ENCODE measurements at regions not wholly inside any gene's neighbourhood (a gene's known extent, or its start where the extent isn't known, plus 50 kb on each side); places are given as distances from the start of the nearest gene placed in this dataset.

GRCh38 chr1:22326372-22326915, 125.2 kb upstream of the ZBTB40 start:
- no peaks in the 10 kb centered on the region for H3K9me3 ChIP-seq (ENCODE audit: insufficient read depth, low read depth)
- no peaks in the 10 kb centered on the region for H3K9me2 ChIP-seq (ENCODE audit: insufficient read depth)
- H3F3A ChIP-seq (ENCODE audit: insufficient read depth, low read depth) = no peaks in the 10 kb centered on the region
- ChIA-PET CTCF (no interaction called here), POLR2A (ENCODE audit: unreplicated experiment) (no interaction called here)
- no peaks in the 10 kb centered on the region for H3K36me3 ChIP-seq (ENCODE audit: low read depth)
- TF ChIP-seq CTCF (conservative IDR thresholded peaks at IDR 0.05) = no peak
- TF ChIP-seq EZH2 (IDR thresholded peaks at IDR 0.05; ENCODE audit: low read depth) = no peak
- intact Hi-C loops (cut with micrococcal nuclease; ENCODE audit: unreplicated experiment) = no loop called here
- no TSS peak for BruUV-seq (replicated peaks)
- no peaks in the 10 kb centered on the region for H3K79me2 ChIP-seq (ENCODE audit: low read depth)
- no peaks in the 10 kb centered on the region for H4K20me1 ChIP-seq (ENCODE audit: insufficient read depth)
- no peak overlapping the region for H2AFZ ChIP-seq
- DNase-seq = no peak
- H3K27ac ChIP-seq = no peak overlapping the region
- H3K4me1 ChIP-seq (replicated peaks; ENCODE audit: insufficient read depth) = no peaks in the 10 kb centered on the region
- H3K4me2 ChIP-seq = no peak overlapping the region
- H3K4me3 ChIP-seq = no peak overlapping the region
- H3K27me3 ChIP-seq (ENCODE audit: insufficient read depth, low read depth) = no peaks in the 10 kb centered on the region

- no peaks in the 10 kb centered on the region for H3K9me3 ChIP-seq (ENCODE audit: insufficient read depth, low read depth)
- H3K4me2 ChIP-seq = no peak overlapping the region
- no peak overlapping the region for H3K4me3 ChIP-seq
- no TSS peak for BruUV-seq (replicated peaks)
- no peak overlapping the region for H2AFZ ChIP-seq
- DNase-seq = no peak
- no peaks in the 10 kb centered on the region for H3K4me1 ChIP-seq (replicated peaks; ENCODE audit: insufficient read depth)
- H3K9me2 ChIP-seq (ENCODE audit: insufficient read depth) = no peaks in the 10 kb centered on the region
- H3K79me2 ChIP-seq (ENCODE audit: low read depth) = no peaks in the 10 kb centered on the region
- no peaks in the 10 kb centered on the region for H3F3A ChIP-seq (ENCODE audit: insufficient read depth, low read depth)
- intact Hi-C loops (cut with micrococcal nuclease; ENCODE audit: unreplicated experiment) = no loop called here
- H3K27me3 ChIP-seq (ENCODE audit: insufficient read depth, low read depth) = no peaks in the 10 kb centered on the region
- H4K20me1 ChIP-seq (ENCODE audit: insufficient read depth) = no peaks in the 10 kb centered on the region
- no peaks in the 10 kb centered on the region for H3K36me3 ChIP-seq (ENCODE audit: low read depth)
- no peak for TF ChIP-seq CTCF (conservative IDR thresholded peaks at IDR 0.05)
- ChIA-PET POLR2A (ENCODE audit: unreplicated experiment) (no interaction called here), CTCF (no interaction called here)
- H3K27ac ChIP-seq = no peak overlapping the region
Measured at GRCh38 chr1:22326931-22327330, 124.7 kb upstream of the ZBTB40 start.

- CTCF ChIA-PET = no interaction called here
- Histone ChIP-seq H3K4me2 (no peak overlapping the region), H3K36me3 (ENCODE audit: low read depth) (no peaks in the 10 kb centered on the region), H3K79me2 (ENCODE audit: low read depth) (no peaks in the 10 kb centered on the region), H3K4me3 (no peak overlapping the region), H3K9me2 (ENCODE audit: insufficient read depth) (no peaks in the 10 kb centered on the region), H4K20me1 (ENCODE audit: insufficient read depth) (no peaks in the 10 kb centered on the region), H3K27me3 (ENCODE audit: insufficient read depth, low read depth) (no peaks in the 10 kb centered on the region), H3F3A (ENCODE audit: insufficient read depth, low read depth) (no peaks in the 10 kb centered on the region), H2AFZ (no peak overlapping the region), H3K4me1 (replicated peaks; ENCODE audit: insufficient read depth) (no peaks in the 10 kb centered on the region), H3K9me3 (ENCODE audit: insufficient read depth, low read depth) (no peaks in the 10 kb centered on the region), H3K27ac (no peak overlapping the region)
- no peak for TF ChIP-seq CTCF (conservative IDR thresholded peaks at IDR 0.05)
- no peak for TF ChIP-seq EZH2 (IDR thresholded peaks at IDR 0.05; ENCODE audit: low read depth)
- intact Hi-C loops (cut with micrococcal nuclease; ENCODE audit: unreplicated experiment) = no loop called here
- no peak for DNase-seq
- POLR2A ChIA-PET (ENCODE audit: unreplicated experiment) = no interaction called here
- BruUV-seq (replicated peaks) = no TSS peak
Measured at GRCh38 chr1:22327411-22327810, 124.2 kb upstream of the ZBTB40 start.

Data from PC-9 (cell line).